ENCODE measurements at regions not wholly inside any gene's neighbourhood (a gene's known extent, or its start where the extent isn't known, plus 50 kb on each side); places are given as distances from the start of the nearest gene placed in this dataset.

DNA sequence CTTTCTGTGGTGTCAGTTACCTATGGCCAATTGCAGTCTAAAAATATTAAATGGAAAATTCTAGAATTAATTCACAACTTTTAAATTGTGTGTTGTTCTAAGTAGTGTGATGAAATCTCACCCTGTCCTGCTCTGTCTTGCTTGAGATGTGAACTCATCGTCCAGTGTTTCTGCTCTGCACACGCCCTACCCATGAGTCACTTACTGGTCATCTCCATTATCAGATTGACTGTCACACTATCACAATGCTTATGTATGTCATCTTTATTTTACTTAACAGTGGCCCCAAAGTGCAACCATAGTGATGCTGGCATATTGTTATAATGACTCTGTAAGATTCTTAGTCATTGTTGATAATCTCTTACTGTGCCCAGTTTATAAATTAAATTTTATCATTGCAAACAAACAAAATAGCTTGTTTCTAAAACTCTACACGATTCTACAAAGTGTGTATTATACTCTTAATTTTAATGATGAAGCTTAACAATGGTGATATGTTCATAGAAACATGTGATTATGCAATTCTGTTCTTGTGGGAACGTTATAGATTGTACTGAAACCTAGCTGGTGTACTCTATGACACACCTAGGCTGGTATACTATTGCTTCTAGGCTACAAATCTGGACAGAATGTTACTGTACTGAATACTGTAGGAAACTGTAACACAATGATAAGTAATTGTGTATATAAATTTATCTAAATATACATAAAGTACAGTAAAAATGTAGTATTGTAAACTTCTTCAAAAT is 1086.8 kb upstream of the PIK3C3 start (continued):
- no peak for TF ChIP-seq PBX3 (IDR thresholded peaks at IDR 0.05; ENCODE audit: insufficient replicate concordance, low read depth, low read length)
- no peak for TF ChIP-seq CHD2 (IDR thresholded peaks at IDR 0.05; ENCODE audit: borderline replicate concordance, low read depth, low read length)
- TF ChIP-seq HCFC1 (IDR thresholded peaks at IDR 0.05; ENCODE audit: low read length): no peak

GRCh38 chr18:40867459-40867858 is 1087.6 kb upstream of the PIK3C3 start:
- SMC1A ChIA-PET (ENCODE audit: uncharacterized antibody, unreplicated experiment): no interaction called here
- H3K27ac ChIP-seq (ENCODE audit: control insufficient read depth, insufficient read depth): no peak overlapping the region

More at GRCh38 chr18:40867459-40867858, 1087.6 kb upstream of the PIK3C3 start:
- no peak overlapping the region for H2AFZ ChIP-seq (ENCODE audit: control insufficient read depth, low read depth, low read length)
- H3K36me3 ChIP-seq (ENCODE audit: control insufficient read depth in 2 of 2, insufficient read depth in 2 of 2, low read length in 1 of 2): no peaks in the 10 kb centered on the region
- no TSS peak for BruUV-seq (replicated peaks)
- ATAC-seq (no peak), DNase-seq (ENCODE audit: low read depth, low spot score) (no peak), FAIRE-seq (no peak)
- H3K4me3 ChIP-seq: no peak overlapping the region
- H3K79me2 ChIP-seq (ENCODE audit: control insufficient read depth, insufficient read depth, low read length): no peaks in the 10 kb centered on the region
- 48% methylated on average over 2 of the region's 2 CpGs for WGBS (ENCODE audit: insufficient coverage, insufficient replicate concordance, low lambda C conversion rate, missing lambda C conversion rate)
- in situ Hi-C loops (cut with MboI) (no loop called here), intact Hi-C loops (cut with micrococcal nuclease; ENCODE audit: unreplicated experiment) (no loop called here)
- ChIA-PET RAD21 (ENCODE audit: unreplicated experiment) (no interaction called here), POLR2A (no interaction called here), CTCF (no interaction called here)
- H4K20me1 ChIP-seq (ENCODE audit: control insufficient read depth, insufficient read depth): no peaks in the 10 kb centered on the region
- no peak overlapping the region for H3K9ac ChIP-seq (ENCODE audit: control insufficient read depth, insufficient read depth, low read length)
- TF ChIP-seq CUX1 (IDR thresholded peaks at IDR 0.05; ENCODE audit: insufficient replicate concordance, low read depth, low read length) (no peak), MTA3 (IDR thresholded peaks at IDR 0.05; ENCODE audit: borderline replicate concordance, low read length) (no peak)
- TF ChIP-seq, protein P1, sequence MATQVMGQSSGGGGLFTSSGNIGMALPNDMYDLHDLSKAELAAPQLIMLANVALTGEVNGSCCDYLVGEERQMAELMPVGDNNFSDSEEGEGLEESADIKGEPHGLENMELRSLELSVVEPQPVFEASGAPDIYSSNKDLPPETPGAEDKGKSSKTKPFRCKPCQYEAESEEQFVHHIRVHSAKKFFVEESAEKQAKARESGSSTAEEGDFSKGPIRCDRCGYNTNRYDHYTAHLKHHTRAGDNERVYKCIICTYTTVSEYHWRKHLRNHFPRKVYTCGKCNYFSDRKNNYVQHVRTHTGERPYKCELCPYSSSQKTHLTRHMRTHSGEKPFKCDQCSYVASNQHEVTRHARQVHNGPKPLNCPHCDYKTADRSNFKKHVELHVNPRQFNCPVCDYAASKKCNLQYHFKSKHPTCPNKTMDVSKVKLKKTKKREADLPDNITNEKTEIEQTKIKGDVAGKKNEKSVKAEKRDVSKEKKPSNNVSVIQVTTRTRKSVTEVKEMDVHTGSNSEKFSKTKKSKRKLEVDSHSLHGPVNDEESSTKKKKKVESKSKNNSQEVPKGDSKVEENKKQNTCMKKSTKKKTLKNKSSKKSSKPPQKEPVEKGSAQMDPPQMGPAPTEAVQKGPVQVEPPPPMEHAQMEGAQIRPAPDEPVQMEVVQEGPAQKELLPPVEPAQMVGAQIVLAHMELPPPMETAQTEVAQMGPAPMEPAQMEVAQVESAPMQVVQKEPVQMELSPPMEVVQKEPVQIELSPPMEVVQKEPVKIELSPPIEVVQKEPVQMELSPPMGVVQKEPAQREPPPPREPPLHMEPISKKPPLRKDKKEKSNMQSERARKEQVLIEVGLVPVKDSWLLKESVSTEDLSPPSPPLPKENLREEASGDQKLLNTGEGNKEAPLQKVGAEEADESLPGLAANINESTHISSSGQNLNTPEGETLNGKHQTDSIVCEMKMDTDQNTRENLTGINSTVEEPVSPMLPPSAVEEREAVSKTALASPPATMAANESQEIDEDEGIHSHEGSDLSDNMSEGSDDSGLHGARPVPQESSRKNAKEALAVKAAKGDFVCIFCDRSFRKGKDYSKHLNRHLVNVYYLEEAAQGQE (IDR thresholded peaks at IDR 0.05; ENCODE audit: low read depth, low read length): no peak
- no peaks in the 10 kb centered on the region; the same call in 2 of the 3 replicates for H3K9me3 ChIP-seq (replicated peaks; ENCODE audit: control insufficient read depth, insufficient read depth, low read length)
- no peaks in the 10 kb centered on the region for H3K27me3 ChIP-seq (replicated peaks in 1 of 2; ENCODE audit: control insufficient read depth in 2 of 2, insufficient read depth in 2 of 2, low read length in 1 of 2)
- no peaks in the 10 kb centered on the region for H3K4me1 ChIP-seq (ENCODE audit: control insufficient read depth, insufficient read depth, low read length)
- no peak overlapping the region for H3K4me2 ChIP-seq (ENCODE audit: control insufficient read depth, insufficient read depth)

All from GM12878 (cell line).